GM19324 (cell line): ENCODE measurements at regions not wholly inside any gene's neighbourhood (a gene's known extent, or its start where the extent isn't known, plus 50 kb on each side); places are given as distances from the start of the nearest gene placed in this dataset.
"Not testable (repeated sequence)": the region's sequence is repeated elsewhere in the genome, so short reads cannot be mapped to it uniquely, and the experiment has no call there.

Source experiments
- ATAC-seq: cut with Tn5 transposase; IDR thresholded peaks from one replicate; pipeline ENCODE4 v1.9.1; 2021; ENCODE audit warnings: mild to moderate bottlenecking, moderate library complexity; ENCODE audit not compliant: unreplicated experiment, low FRiP score

- ATAC-seq: no peak
These were observed 88.0 kb upstream of the AK4 start for GRCh38 chr1:65059930-65060538.

- no peak for ATAC-seq
These were observed 85.7 kb upstream of the AK4 start for GRCh38 chr1:65062339-65062738.

- ATAC-seq: no peak
These were observed 85.0 kb upstream of the AK4 start for GRCh38 chr1:65063025-65063424.

GRCh38 chr1:65064981-65065380, 83.0 kb upstream of the AK4 start:
- no peak for ATAC-seq

- ATAC-seq: no peak
These were observed 82.2 kb upstream of the AK4 start for GRCh38 chr1:65065524-65066418.

GRCh38 chr1:65066419-65066765, 81.6 kb upstream of the AK4 start:
- peak; percentile 2 for ATAC-seq

- ATAC-seq: peak; percentile 52
These were observed 81.1 kb upstream of the AK4 start for GRCh38 chr1:65066766-65067490.

- peak; percentile 21 for ATAC-seq
These were observed 80.4 kb upstream of the AK4 start for GRCh38 chr1:65067491-65068201.

- ATAC-seq: no peak
These were observed 79.6 kb upstream of the AK4 start for GRCh38 chr1:65068202-65069010.

- ATAC-seq: no peak
These were observed 78.9 kb upstream of the AK4 start for GRCh38 chr1:65069011-65069565.

GRCh38 chr1:65072845-65073244, 75.2 kb upstream of the AK4 start:
- ATAC-seq: no peak

- ATAC-seq: peak; percentile 77
These were observed 72.7 kb upstream of the AK4 start for GRCh38 chr1:65075123-65075976.

GRCh38 chr1:65077369-65077768, 70.6 kb upstream of the AK4 start:
- ATAC-seq: no peak

GRCh38 chr1:65079941-65080340, 68.1 kb upstream of the AK4 start:
- no peak for ATAC-seq

- ATAC-seq: no peak
These were observed 65.5 kb upstream of the AK4 start for GRCh38 chr1:65082346-65083040.

GRCh38 chr1:65083263-65083896, 64.6 kb upstream of the AK4 start:
- no peak for ATAC-seq

- no peak for ATAC-seq
These were observed 63.9 kb upstream of the AK4 start for GRCh38 chr1:65084066-65084465.

- ATAC-seq: not testable (repeated sequence)
These were observed 60.5 kb upstream of the AK4 start for GRCh38 chr1:65087519-65087918.
